ENCODE measurements at regions not wholly inside any gene's neighbourhood (a gene's known extent, or its start where the extent isn't known, plus 50 kb on each side); places are given as distances from the start of the nearest gene placed in this dataset.

- TF ChIP-seq CTCF (IDR thresholded peaks at IDR 0.05 in 4 of 5, conservative IDR thresholded peaks at IDR 0.05 in 1 of 5), result no peak
- TF ChIP-seq POLR2A (IDR thresholded peaks at IDR 0.05), result no peak
These were observed 813.1 kb upstream of the CCDC179 start for GRCh38 chr11:23673366-23673765.
